ENCODE measurements at regions not wholly inside any gene's neighbourhood (a gene's known extent, or its start where the extent isn't known, plus 50 kb on each side); places are given as distances from the start of the nearest gene placed in this dataset.

DNA sequence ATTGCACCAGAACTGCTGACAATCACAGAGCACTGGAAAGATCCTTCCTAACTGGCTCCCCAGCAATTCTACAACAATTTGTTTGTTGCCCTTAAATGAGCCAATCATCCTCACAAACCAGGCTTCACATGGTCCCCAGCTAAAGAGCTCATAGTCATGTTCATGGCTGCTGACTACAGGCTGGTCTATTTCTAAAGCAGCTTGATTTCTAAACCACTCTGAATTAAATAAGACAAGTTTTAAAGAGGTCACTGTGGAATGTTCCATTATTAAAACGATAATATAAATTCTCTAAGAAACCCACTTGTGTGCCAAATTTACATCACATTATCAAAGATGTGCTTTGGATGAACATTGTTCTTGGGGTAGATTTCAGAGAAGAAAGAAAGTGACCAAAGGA lies 110.7 kb downstream of the COPS8 start (continued):
- TF ChIP-seq, protein P1, sequence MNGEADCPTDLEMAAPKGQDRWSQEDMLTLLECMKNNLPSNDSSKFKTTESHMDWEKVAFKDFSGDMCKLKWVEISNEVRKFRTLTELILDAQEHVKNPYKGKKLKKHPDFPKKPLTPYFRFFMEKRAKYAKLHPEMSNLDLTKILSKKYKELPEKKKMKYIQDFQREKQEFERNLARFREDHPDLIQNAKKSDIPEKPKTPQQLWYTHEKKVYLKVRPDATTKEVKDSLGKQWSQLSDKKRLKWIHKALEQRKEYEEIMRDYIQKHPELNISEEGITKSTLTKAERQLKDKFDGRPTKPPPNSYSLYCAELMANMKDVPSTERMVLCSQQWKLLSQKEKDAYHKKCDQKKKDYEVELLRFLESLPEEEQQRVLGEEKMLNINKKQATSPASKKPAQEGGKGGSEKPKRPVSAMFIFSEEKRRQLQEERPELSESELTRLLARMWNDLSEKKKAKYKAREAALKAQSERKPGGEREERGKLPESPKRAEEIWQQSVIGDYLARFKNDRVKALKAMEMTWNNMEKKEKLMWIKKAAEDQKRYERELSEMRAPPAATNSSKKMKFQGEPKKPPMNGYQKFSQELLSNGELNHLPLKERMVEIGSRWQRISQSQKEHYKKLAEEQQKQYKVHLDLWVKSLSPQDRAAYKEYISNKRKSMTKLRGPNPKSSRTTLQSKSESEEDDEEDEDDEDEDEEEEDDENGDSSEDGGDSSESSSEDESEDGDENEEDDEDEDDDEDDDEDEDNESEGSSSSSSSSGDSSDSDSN (IDR thresholded peaks at IDR 0.05; ENCODE audit: borderline replicate concordance in 1 of 2, low read depth in 2 of 2, low read length in 2 of 2), result no peak
- TF ChIP-seq, protein P2, sequence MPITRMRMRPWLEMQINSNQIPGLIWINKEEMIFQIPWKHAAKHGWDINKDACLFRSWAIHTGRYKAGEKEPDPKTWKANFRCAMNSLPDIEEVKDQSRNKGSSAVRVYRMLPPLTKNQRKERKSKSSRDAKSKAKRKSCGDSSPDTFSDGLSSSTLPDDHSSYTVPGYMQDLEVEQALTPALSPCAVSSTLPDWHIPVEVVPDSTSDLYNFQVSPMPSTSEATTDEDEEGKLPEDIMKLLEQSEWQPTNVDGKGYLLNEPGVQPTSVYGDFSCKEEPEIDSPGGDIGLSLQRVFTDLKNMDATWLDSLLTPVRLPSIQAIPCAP (CRISPR knock-in tag; IDR thresholded peaks at IDR 0.05; ENCODE audit: borderline replicate concordance), result no peak
- TF ChIP-seq THRA (IDR thresholded peaks at IDR 0.05), result no peak
- TF ChIP-seq ZNF699 (CRISPR knock-in tag; IDR thresholded peaks at IDR 0.05; ENCODE audit: insufficient replicate concordance), result no peak
